DOHH2 (cell line): ENCODE measurements at regions not wholly inside any gene's neighbourhood (a gene's known extent, or its start where the extent isn't known, plus 50 kb on each side); places are given as distances from the start of the nearest gene placed in this dataset.
"Not testable (repeated sequence)": the region's sequence is repeated elsewhere in the genome, so short reads cannot be mapped to it uniquely, and the experiment has no call there.

Experiments
- H3F3A ChIP-seq: fragments of 200-600 bp; sonication (generic), shearing (Covaris generic); 2 replicates; pipeline ENCODE4 v1.6.0; 2016; ENCODE audit warnings: antibody characterized with exemption, mild to moderate bottlenecking; ENCODE audit not compliant: control insufficient read depth, insufficient read depth
- H3K27ac ChIP-seq: fragments of 200-600 bp; sonication (generic); 2 replicates; pipeline ENCODE4 v1.5.1; 2014; ENCODE audit warnings: low read depth, mild to moderate bottlenecking, low read length, moderate library complexity
- H3K27me3 ChIP-seq: fragments of 200-600 bp; sonication (generic); 2 replicates; pipeline ENCODE4 v1.6.1; 2014; ENCODE audit warnings: mild to moderate bottlenecking, low read length, mixed read lengths; ENCODE audit not compliant: control insufficient read depth
- H3K36me3 ChIP-seq: fragments of 200-600 bp; sonication (generic); 2 replicates; pipeline ENCODE4 v1.6.1; 2014; ENCODE audit warnings: mild to moderate bottlenecking, low read length, moderate library complexity, mixed read lengths; ENCODE audit not compliant: control insufficient read depth
- H3K4me1 ChIP-seq: fragments of 200-600 bp; sonication (generic); 2 replicates; pipeline ENCODE4 v1.6.1; 2014; ENCODE audit warnings: mild to moderate bottlenecking, low read length, mixed read lengths; ENCODE audit not compliant: control insufficient read depth
- H3K4me2 ChIP-seq: fragments of 200-600 bp; sonication (generic); 2 replicates; pipeline ENCODE4 v1.6.0; 2014; ENCODE audit warnings: mild to moderate bottlenecking, low read length, moderate library complexity
- H3K4me3 ChIP-seq: fragments of 200-600 bp; sonication (generic); 2 replicates; pipeline ENCODE4 v1.5.1; 2014; ENCODE audit warnings: mild to moderate bottlenecking, low read length, mixed read lengths
- H3K79me2 ChIP-seq: fragments of 200-600 bp; sonication (generic); 2 replicates; pipeline ENCODE4 v1.6.1; 2014; ENCODE audit warnings: mild to moderate bottlenecking, low read length, mixed read lengths; ENCODE audit not compliant: control insufficient read depth
- H3K9me2 ChIP-seq: fragments of 200-600 bp; sonication (generic); replicated peaks from 2 replicates; pipeline ENCODE4 v1.6.1; 2014; ENCODE audit warnings: mild to moderate bottlenecking, low read length, mixed read lengths; ENCODE audit not compliant: control insufficient read depth
- H3K9me3 ChIP-seq: fragments of 200-600 bp; sonication (generic); 2 replicates; pipeline ENCODE4 v1.6.1; 2014; ENCODE audit warnings: antibody characterized with exemption, low read length, mixed read lengths; ENCODE audit not compliant: control insufficient read depth, insufficient read depth
- H4K20me1 ChIP-seq: fragments of 200-600 bp; sonication (generic); 2 replicates; pipeline ENCODE4 v1.6.0; 2014; ENCODE audit warnings: low read depth, mild to moderate bottlenecking, antibody characterized with exemption, low read length, moderate library complexity; ENCODE audit not compliant: control insufficient read depth, insufficient read depth
- EZH2phosphoT487 ChIP-seq: fragments of 200-600 bp; sonication (generic); IDR thresholded peaks from 2 replicates; pipeline ENCODE4 v1.6.1; 2017; ENCODE audit warnings: borderline replicate concordance, mild to moderate bottlenecking, antibody characterized with exemption, low read length, moderate library complexity, mixed read lengths
- TF ChIP-seq, protein P1 (sequence below): fragments of 200-600 bp; sonication (generic); IDR thresholded peaks from one replicate; pipeline ENCODE4 v1.5.1; 2014; ENCODE audit warnings: antibody characterized with exemption, mild to moderate bottlenecking, low read depth, low read length; ENCODE audit not compliant: poor library complexity, severe bottlenecking

DNA sequence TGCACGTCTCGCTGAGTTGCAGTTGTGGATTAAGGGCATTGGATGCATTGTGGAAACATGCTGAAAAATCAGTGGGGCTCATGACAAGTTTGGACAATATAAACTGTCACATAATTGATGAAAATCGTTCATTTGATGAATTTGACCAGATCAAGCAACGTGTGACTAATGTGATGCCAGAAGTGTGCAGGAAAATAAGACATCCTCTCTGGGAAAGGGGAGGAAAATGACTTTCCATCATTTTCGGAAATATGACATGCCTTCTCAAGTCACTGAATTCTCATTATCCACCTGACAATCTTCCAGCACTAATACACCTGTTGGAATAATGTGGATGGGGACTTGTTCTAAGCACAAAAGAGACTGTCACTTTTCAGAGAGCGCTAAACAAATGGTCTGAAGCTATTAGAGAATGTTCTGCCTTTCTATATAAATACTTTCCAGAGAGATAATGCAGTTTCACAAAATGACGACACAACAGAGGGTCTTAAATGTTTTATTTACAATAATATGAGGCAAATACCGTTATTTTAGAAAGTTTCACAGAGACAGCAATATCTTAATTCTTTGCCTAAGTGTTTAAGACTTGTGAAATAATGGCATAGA, 1741.9 kb upstream of the RAG2 start:
- Histone ChIP-seq H3K9me3 (peaks cover 3% of the 10 kb centered on the region; the same call in 1 of the 2 replicates), H3K4me2 (no peak overlapping the region)
- TF ChIP-seq, protein P1, sequence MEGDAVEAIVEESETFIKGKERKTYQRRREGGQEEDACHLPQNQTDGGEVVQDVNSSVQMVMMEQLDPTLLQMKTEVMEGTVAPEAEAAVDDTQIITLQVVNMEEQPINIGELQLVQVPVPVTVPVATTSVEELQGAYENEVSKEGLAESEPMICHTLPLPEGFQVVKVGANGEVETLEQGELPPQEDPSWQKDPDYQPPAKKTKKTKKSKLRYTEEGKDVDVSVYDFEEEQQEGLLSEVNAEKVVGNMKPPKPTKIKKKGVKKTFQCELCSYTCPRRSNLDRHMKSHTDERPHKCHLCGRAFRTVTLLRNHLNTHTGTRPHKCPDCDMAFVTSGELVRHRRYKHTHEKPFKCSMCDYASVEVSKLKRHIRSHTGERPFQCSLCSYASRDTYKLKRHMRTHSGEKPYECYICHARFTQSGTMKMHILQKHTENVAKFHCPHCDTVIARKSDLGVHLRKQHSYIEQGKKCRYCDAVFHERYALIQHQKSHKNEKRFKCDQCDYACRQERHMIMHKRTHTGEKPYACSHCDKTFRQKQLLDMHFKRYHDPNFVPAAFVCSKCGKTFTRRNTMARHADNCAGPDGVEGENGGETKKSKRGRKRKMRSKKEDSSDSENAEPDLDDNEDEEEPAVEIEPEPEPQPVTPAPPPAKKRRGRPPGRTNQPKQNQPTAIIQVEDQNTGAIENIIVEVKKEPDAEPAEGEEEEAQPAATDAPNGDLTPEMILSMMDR: no peak
- no peak for TF ChIP-seq EZH2phosphoT487

DNA sequence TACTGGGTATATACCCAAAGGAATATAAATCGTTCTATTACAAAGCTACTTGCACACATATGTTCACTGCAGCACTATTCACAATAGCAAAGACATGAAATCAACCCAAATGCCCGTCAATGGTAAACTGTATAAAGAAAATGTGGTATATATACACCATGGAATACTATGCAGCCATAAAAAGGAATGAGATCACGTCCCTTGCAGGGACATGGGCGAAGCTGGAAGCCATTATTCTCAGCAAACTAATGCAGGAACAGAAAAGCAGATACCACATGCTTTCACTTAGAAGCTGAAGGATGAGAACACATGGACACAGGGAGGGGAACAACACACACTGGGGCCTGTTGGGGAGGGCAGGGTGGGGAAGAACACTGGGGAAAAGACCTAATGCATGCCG, 1740.0 kb upstream of the RAG2 start:
- not testable (repeated sequence) for H3K9me2 ChIP-seq, H3K79me2 ChIP-seq, H3F3A ChIP-seq, H3K4me1 ChIP-seq, H3K27ac ChIP-seq, H3K4me3 ChIP-seq, H4K20me1 ChIP-seq, H3K9me3 ChIP-seq, H3K36me3 ChIP-seq, H3K27me3 ChIP-seq, H3K4me2 ChIP-seq

More for the DNA sequence above, 1741.9 kb upstream of the RAG2 start:
- H3K79me2 ChIP-seq: no peaks in the 10 kb centered on the region
- H3K36me3 ChIP-seq: no peaks in the 10 kb centered on the region
- no peak overlapping the region for H3K27ac ChIP-seq
- no peaks in the 10 kb centered on the region for H3K4me1 ChIP-seq
- no peaks in the 10 kb centered on the region for H3K9me2 ChIP-seq
- no peaks in the 10 kb centered on the region for H4K20me1 ChIP-seq
- H3K27me3 ChIP-seq: no peaks in the 10 kb centered on the region
- H3K4me3 ChIP-seq: no peak overlapping the region
- no peaks in the 10 kb centered on the region for H3F3A ChIP-seq

DNA sequence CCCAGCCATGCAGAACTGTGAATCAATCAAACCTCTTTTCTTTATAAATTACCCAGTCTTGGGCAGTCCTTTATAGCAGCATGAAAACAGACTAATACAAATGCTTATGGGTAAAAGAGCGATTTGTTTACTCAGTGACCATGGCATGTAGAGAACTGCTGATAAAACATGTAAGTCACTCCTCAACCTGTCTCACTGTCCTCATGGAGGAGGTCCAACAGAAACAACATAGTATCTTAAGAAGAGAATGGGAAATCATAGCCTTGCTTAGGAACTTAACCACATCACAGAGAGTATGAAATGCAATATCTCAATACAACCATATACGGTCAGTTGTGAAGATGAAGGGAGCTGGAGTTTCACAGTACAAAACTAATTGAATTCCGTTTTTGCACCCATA, 1734.0 kb upstream of the RAG2 start:
- Histone ChIP-seq H3K79me2 (no peaks in the 10 kb centered on the region), H3K4me2 (no peak overlapping the region), H3K9me3 (no peaks in the 10 kb centered on the region), H4K20me1 (no peaks in the 10 kb centered on the region), H3K36me3 (no peaks in the 10 kb centered on the region), H3K9me2 (no peaks in the 10 kb centered on the region), H3K27ac (no peak overlapping the region), H3F3A (no peaks in the 10 kb centered on the region), H3K4me1 (no peaks in the 10 kb centered on the region), H3K4me3 (no peak overlapping the region), H3K27me3 (no peaks in the 10 kb centered on the region)
- no peak for TF ChIP-seq EZH2phosphoT487
- TF ChIP-seq, protein P1: no peak

DNA sequence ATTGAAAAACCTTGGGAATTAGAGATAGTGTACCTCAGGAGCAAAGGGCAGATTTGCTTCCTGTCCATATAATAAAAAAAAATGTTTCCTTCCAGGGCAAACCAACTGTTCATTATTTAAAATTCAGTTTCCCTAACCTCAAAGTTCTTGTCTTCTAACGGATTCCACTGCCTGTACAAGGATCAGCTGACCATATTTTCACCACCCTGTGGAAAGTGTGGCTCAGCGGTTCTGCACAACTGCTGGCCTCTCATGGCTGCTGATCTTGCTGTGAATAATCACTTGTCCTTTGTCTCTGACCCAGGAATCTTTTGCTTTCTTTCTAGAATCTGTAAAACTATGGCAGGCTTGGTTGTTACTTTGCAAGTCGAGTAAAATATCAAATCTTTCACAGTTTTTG, 1732.5 kb upstream of the RAG2 start:
- Histone ChIP-seq H3K4me2 (no peak overlapping the region), H3K36me3 (no peaks in the 10 kb centered on the region), H3K79me2 (no peaks in the 10 kb centered on the region), H4K20me1 (no peaks in the 10 kb centered on the region), H3K9me2 (no peaks in the 10 kb centered on the region), H3F3A (no peaks in the 10 kb centered on the region), H3K9me3 (no peaks in the 10 kb centered on the region), H3K27ac (no peak overlapping the region), H3K4me1 (no peaks in the 10 kb centered on the region), H3K27me3 (no peaks in the 10 kb centered on the region), H3K4me3 (no peak overlapping the region)
- TF ChIP-seq, protein P1: no peak
- TF ChIP-seq EZH2phosphoT487: no peak
